NB4 (cell line): ENCODE measurements at regions not wholly inside any gene's neighbourhood (a gene's known extent, or its start where the extent isn't known, plus 50 kb on each side); places are given as distances from the start of the nearest gene placed in this dataset.

Experiments
- POLR2A ChIP-seq: IDR thresholded peaks from 2 replicates; pipeline ENCODE4 v1.6.1; 2011; ENCODE audit warnings: mild to moderate bottlenecking; ENCODE audit not compliant: insufficient read length; ENCODE audit errors: extremely low read depth
- TF ChIP-seq, protein P1 (sequence below): IDR thresholded peaks from one replicate; pipeline ENCODE4 v1.5.1; 2012; ENCODE audit warnings: low read depth, low read length
- TF ChIP-seq, protein P2 (sequence below): IDR thresholded peaks from 2 replicates; pipeline ENCODE4 v1.6.1; 2011; ENCODE audit warnings: low read depth, low read length

DNA sequence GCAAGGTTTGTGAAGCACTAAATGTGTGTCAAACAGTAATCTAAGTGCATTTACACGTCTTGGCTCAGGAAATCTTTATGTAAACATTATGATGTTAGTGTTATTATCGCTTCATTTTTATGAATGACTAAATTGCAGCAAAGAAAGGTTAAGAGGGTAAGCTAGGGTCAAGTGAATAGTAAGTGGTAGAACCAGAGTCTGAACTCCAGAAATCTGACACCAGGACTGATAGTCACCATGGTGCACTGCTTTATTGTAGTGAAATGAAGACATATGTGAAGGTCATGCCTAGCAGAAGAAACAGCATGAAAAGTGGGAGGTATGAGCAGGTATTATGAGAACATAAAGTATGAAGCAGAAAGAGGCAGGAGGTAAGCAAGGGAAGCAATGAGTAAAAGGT, 368.7 kb upstream of the TENM4 start:
- TF ChIP-seq, protein P1, sequence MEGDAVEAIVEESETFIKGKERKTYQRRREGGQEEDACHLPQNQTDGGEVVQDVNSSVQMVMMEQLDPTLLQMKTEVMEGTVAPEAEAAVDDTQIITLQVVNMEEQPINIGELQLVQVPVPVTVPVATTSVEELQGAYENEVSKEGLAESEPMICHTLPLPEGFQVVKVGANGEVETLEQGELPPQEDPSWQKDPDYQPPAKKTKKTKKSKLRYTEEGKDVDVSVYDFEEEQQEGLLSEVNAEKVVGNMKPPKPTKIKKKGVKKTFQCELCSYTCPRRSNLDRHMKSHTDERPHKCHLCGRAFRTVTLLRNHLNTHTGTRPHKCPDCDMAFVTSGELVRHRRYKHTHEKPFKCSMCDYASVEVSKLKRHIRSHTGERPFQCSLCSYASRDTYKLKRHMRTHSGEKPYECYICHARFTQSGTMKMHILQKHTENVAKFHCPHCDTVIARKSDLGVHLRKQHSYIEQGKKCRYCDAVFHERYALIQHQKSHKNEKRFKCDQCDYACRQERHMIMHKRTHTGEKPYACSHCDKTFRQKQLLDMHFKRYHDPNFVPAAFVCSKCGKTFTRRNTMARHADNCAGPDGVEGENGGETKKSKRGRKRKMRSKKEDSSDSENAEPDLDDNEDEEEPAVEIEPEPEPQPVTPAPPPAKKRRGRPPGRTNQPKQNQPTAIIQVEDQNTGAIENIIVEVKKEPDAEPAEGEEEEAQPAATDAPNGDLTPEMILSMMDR = no peak
- TF ChIP-seq POLR2A = no peak
- TF ChIP-seq, protein P2, sequence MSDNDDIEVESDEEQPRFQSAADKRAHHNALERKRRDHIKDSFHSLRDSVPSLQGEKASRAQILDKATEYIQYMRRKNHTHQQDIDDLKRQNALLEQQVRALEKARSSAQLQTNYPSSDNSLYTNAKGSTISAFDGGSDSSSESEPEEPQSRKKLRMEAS = no peak
